PC-3 (cell line): ENCODE measurements at regions not wholly inside any gene's neighbourhood (a gene's known extent, or its start where the extent isn't known, plus 50 kb on each side); places are given as distances from the start of the nearest gene placed in this dataset.

Source experiments
- ATAC-seq: fragments of 200-7000 bp; cut with Tn5 transposase; 2 replicates; pipeline ENCODE4 v1.9.1; 2020; ENCODE audit warnings: mild to moderate bottlenecking, moderate library complexity
- BruUV-seq: library from RNA; stranded (reverse); fragments of 400-500 nt; replicated peaks from 2 replicates; lab custom pipeline; 2021; lab: Mats Ljungman, UMichigan
- CTCF ChIA-PET: fragments of 300-600 bp; sonication (Branson Sonifier 250); formaldehyde crosslinking; loops from one replicate; lab custom pipeline; 2022; ENCODE audit warnings: antibody characterized with exemption; lab: Charles Lee
- POLR2A ChIA-PET: fragments of 300-600 bp; sonication (Branson Sonifier 250); formaldehyde crosslinking; loops from one replicate; lab custom pipeline; 2022; ENCODE audit warnings: antibody characterized with exemption; ENCODE audit not compliant: unreplicated experiment; lab: Charles Lee
- DNase-seq: peaks from one replicate; pipeline ENCODE4 v3.0.0-alpha.2; 2015
- H2AFZ ChIP-seq: fragments of 300-600 bp; sonication (generic); 2 replicates; pipeline ENCODE4 v1.6.0; 2016; ENCODE audit warnings: antibody characterized with exemption, low read length
- H3F3A ChIP-seq: fragments of 300-600 bp; sonication (generic); one replicate; pipeline ENCODE4 v1.6.0; 2017; ENCODE audit warnings: antibody characterized with exemption, low read length, control low read depth, mild to moderate bottlenecking; ENCODE audit not compliant: unreplicated experiment
- H3K27ac ChIP-seq: fragments of 300-600 bp; sonication (generic); 2 replicates; pipeline ENCODE4 v1.5.1; 2016; ENCODE audit warnings: mild to moderate bottlenecking, low read length
- H3K27me3 ChIP-seq: fragments of 300-600 bp; sonication (generic); 2 replicates; pipeline ENCODE4 v1.6.1; 2016; ENCODE audit warnings: low read length, mixed read lengths
- H3K36me3 ChIP-seq: fragments of 300-600 bp; sonication (generic); 2 replicates; pipeline ENCODE4 v1.6.1; 2016; ENCODE audit warnings: low read depth, mixed run types, low read length, mixed read lengths
- H3K4me1 ChIP-seq: fragments of 300-600 bp; sonication (generic); 2 replicates; pipeline ENCODE4 v1.5.1; 2016; ENCODE audit warnings: low read length; ENCODE audit not compliant: insufficient read depth
- H3K4me2 ChIP-seq: fragments of 300-600 bp; sonication (generic); 2 replicates; pipeline ENCODE4 v1.6.0; 2016; ENCODE audit warnings: low read length
- H3K4me3 ChIP-seq: fragments of 300-600 bp; sonication (generic); 2 replicates; pipeline ENCODE4 v1.5.1; 2016; ENCODE audit warnings: mild to moderate bottlenecking, low read length, mixed read lengths
- H3K79me2 ChIP-seq: fragments of 300-600 bp; sonication (generic); 2 replicates; pipeline ENCODE4 v1.6.1; 2017; ENCODE audit warnings: low read length, mixed read lengths
- H3K9ac ChIP-seq: fragments of 300-600 bp; sonication (generic); 2 replicates; pipeline ENCODE4 v1.6.0; 2016; ENCODE audit warnings: mild to moderate bottlenecking, low read length
- H3K9me2 ChIP-seq: fragments of 300-600 bp; sonication (generic); replicated peaks from 2 replicates; pipeline ENCODE4 v1.6.1; 2016; ENCODE audit warnings: mixed run types, low read length, mixed read lengths
- H3K9me3 ChIP-seq: fragments of 300-600 bp; sonication (generic); 2 replicates; pipeline ENCODE4 v1.6.1; 2016; ENCODE audit warnings: low read length, mixed read lengths
- H4K20me1 ChIP-seq: fragments of 300-600 bp; sonication (generic); 2 replicates; pipeline ENCODE4 v1.6.1; 2016; ENCODE audit warnings: low read length, mixed read lengths
- EZH2 ChIP-seq: fragments of 300-600 bp; sonication (generic); IDR thresholded peaks from one replicate; pipeline ENCODE4 v1.6.1; 2017; ENCODE audit warnings: antibody characterized with exemption, mild to moderate bottlenecking, low read length; ENCODE audit not compliant: unreplicated experiment
- EZH2phosphoT487 ChIP-seq: fragments of 300-600 bp; sonication (generic); IDR thresholded peaks from 2 replicates; pipeline ENCODE4 v1.6.1; 2018; ENCODE audit warnings: mild to moderate bottlenecking, antibody characterized with exemption, low read length, borderline replicate concordance
- intact Hi-C: fragments of 100-400 bp; cut with micrococcal nuclease; formaldehyde crosslinking; loops from 2 replicates; pipeline ENCODE4 v1.9.0; 2023
- TF ChIP-seq, protein P1 (sequence below): fragments of 300-600 bp; sonication (generic); conservative IDR thresholded peaks from 2 replicates; pipeline ENCODE4 v1.5.1; 2017; ENCODE audit warnings: antibody characterized with exemption, low read depth, mild to moderate bottlenecking, low read length

DNA sequence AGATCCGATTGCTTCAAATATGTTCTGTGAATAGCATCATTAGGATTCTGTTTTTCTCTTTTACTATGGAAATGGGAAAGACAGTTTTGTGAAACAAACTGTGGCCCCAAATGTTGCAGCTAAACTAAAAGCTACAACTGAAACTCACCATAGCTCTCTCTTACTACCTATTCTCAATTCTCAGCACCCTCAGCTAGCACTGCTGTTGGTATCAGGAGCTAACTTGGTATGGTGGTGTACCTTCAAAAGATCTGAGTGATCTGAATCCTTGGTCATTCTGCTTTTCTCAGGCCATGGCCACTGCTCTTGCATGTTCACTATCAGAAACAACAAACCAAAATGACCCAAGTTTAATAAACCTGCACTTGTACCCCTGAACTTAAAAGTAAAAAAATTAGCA lies 1208.0 kb downstream of the SORCS1 start:
- Histone ChIP-seq H3K9me2 (no peaks in the 10 kb centered on the region), H3K4me1 (0 out of 2 replicates have a peak, but pooled peaks cover 5% of the 10 kb centered on the region), H3K9me3 (no peaks in the 10 kb centered on the region), H3F3A (no peaks in the 10 kb centered on the region), H3K4me2 (no peak overlapping the region), H3K79me2 (no peaks in the 10 kb centered on the region), H3K27me3 (0 out of 2 replicates have a peak, but pooled peaks cover 11% of the 10 kb centered on the region), H2AFZ (no peak overlapping the region), H4K20me1 (no peaks in the 10 kb centered on the region), H3K36me3 (no peaks in the 10 kb centered on the region), H3K4me3 (no peak overlapping the region), H3K27ac (no peak overlapping the region), H3K9ac (no peak overlapping the region)
- DNase-seq (no peak), ATAC-seq (no peak)
- ChIA-PET CTCF (no interaction called here), POLR2A (no interaction called here)
- intact Hi-C loops = no loop called here
- TF ChIP-seq EZH2 (no peak), EZH2phosphoT487 (no peak)
- TF ChIP-seq, protein P1, sequence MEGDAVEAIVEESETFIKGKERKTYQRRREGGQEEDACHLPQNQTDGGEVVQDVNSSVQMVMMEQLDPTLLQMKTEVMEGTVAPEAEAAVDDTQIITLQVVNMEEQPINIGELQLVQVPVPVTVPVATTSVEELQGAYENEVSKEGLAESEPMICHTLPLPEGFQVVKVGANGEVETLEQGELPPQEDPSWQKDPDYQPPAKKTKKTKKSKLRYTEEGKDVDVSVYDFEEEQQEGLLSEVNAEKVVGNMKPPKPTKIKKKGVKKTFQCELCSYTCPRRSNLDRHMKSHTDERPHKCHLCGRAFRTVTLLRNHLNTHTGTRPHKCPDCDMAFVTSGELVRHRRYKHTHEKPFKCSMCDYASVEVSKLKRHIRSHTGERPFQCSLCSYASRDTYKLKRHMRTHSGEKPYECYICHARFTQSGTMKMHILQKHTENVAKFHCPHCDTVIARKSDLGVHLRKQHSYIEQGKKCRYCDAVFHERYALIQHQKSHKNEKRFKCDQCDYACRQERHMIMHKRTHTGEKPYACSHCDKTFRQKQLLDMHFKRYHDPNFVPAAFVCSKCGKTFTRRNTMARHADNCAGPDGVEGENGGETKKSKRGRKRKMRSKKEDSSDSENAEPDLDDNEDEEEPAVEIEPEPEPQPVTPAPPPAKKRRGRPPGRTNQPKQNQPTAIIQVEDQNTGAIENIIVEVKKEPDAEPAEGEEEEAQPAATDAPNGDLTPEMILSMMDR = no peak
- no TSS peak for BruUV-seq

DNA sequence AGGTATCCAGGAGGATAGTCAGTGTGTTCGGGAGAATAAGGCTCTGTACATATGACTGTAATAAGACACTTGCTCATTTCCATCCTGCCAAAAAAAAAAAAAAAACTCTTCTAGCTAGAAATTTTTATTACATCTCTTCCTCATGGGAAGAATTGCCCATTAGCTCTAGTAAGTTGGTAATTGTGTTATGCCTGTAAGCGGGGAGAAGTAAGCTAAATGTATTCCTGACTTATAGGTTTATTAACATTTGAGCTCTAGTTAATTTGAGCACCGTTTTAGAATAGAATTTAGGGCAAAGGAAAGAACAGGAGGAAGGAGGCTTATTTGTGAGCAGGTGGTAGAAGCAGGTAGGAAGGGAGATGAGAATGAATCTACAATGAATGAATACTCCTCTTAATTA lies 1210.6 kb downstream of the SORCS1 start:
- ATAC-seq (no peak), DNase-seq (no peak)
- H3K27ac ChIP-seq = no peak overlapping the region
- ChIA-PET CTCF (no interaction called here), POLR2A (interaction anchor here (0.7 kb wide), 1 partner anchor 305 kb away, joined by 9 read pairs; no protein-coding TSS in a partner anchor)
- intact Hi-C loops = no loop called here
- no peak overlapping the region for H3K4me2 ChIP-seq
- no TSS peak for BruUV-seq
- no peak for TF ChIP-seq EZH2
- TF ChIP-seq, protein P1 = no peak
- TF ChIP-seq EZH2phosphoT487 = no peak
- H3K4me3 ChIP-seq = no peak overlapping the region
- H3K79me2 ChIP-seq = no peaks in the 10 kb centered on the region
- no peaks in the 10 kb centered on the region for H4K20me1 ChIP-seq
- no peaks in the 10 kb centered on the region for H3K36me3 ChIP-seq
- H3K27me3 ChIP-seq = 0 out of 2 replicates have a peak, but pooled peaks cover 11% of the 10 kb centered on the region
- no peak overlapping the region for H2AFZ ChIP-seq
- H3K4me1 ChIP-seq = 0 out of 2 replicates have a peak, but pooled peaks cover 5% of the 10 kb centered on the region
- no peaks in the 10 kb centered on the region for H3K9me2 ChIP-seq
- H3K9ac ChIP-seq = no peak overlapping the region
- no peaks in the 10 kb centered on the region for H3F3A ChIP-seq
- no peaks in the 10 kb centered on the region for H3K9me3 ChIP-seq

DNA sequence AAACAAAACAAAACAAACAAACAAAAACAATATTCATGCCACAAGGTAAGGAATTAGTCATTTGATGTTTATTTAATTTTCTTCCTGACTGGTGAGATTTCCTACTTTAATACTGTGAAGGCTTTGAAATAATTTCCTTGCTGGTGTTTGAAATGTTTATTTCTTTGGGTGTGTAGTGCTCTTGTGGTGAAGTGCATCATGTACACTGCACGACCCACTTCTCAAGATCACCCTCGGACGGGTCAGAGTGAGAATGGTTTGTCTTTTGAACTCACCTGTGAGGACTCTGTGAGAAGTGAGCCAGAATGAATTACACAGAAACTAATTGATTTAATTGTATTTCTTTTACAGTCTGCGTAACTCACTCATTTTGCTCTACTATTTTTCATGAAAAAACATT lies 1211.5 kb downstream of the SORCS1 start:
- H2AFZ ChIP-seq = no peak overlapping the region; the same call in 1 of the 2 replicates
- ATAC-seq (no peak), DNase-seq (no peak)
- no peak overlapping the region for H3K27ac ChIP-seq
- no peak overlapping the region for H3K9ac ChIP-seq
- peak overlapping the region; percentile 51; the same call in 1 of the 2 replicates for H3K4me2 ChIP-seq
- no TSS peak for BruUV-seq
- H3K27me3 ChIP-seq = 0 out of 2 replicates have a peak, but pooled peaks cover 11% of the 10 kb centered on the region
- ChIA-PET CTCF (no interaction called here), POLR2A (no interaction called here)
- no peaks in the 10 kb centered on the region for H3K36me3 ChIP-seq
- no peaks in the 10 kb centered on the region for H4K20me1 ChIP-seq
- TF ChIP-seq EZH2 (no peak), EZH2phosphoT487 (no peak)
- TF ChIP-seq, protein P1 = no peak
- 0 out of 2 replicates have a peak, but pooled peaks cover 5% of the 10 kb centered on the region for H3K4me1 ChIP-seq
- H3F3A ChIP-seq = no peaks in the 10 kb centered on the region
- H3K4me3 ChIP-seq = no peak overlapping the region
- H3K9me2 ChIP-seq = no peaks in the 10 kb centered on the region
- H3K79me2 ChIP-seq = no peaks in the 10 kb centered on the region
- H3K9me3 ChIP-seq = no peaks in the 10 kb centered on the region
- intact Hi-C loops = no loop called here
